ENCODE measurements at regions not wholly inside any gene's neighbourhood (a gene's known extent, or its start where the extent isn't known, plus 50 kb on each side); places are given as distances from the start of the nearest gene placed in this dataset.

GRCh38 chr5:23318166-23318565 is 189.2 kb upstream of the PRDM9 start:
- intact Hi-C loops (cut with DNase I; ENCODE audit: low total_unique reads), result no loop called here
- WGBS, 2 donors, result 87 to 94% methylated on average over 1 of the region's 1 CpG
- TF ChIP-seq CTCF (IDR thresholded peaks at IDR 0.05) (no peak), POLR2A (IDR thresholded peaks at IDR 0.05) (no peak)
- no peak overlapping the region for H3K4me3 ChIP-seq (ENCODE audit: low read depth, poor library complexity, severe bottlenecking)
- no peak for DNase-seq (ENCODE audit: low spot score in 2 of 2)

- DNase-seq (ENCODE audit: low spot score in 2 of 2), result no peak
- WGBS, 2 donors, result 17 to 26% methylated on average over 1 of the region's 1 CpG
- no peak overlapping the region for H3K4me3 ChIP-seq (ENCODE audit: low read depth, poor library complexity, severe bottlenecking)
- intact Hi-C loops (cut with DNase I; ENCODE audit: low total_unique reads), result no loop called here
- TF ChIP-seq CTCF (IDR thresholded peaks at IDR 0.05) (no peak), POLR2A (IDR thresholded peaks at IDR 0.05) (no peak)
Measured at GRCh38 chr5:23316060-23316591, 191.3 kb upstream of the PRDM9 start.

GRCh38 chr5:23314827-23315226 is 192.6 kb upstream of the PRDM9 start:
- no peak for DNase-seq (ENCODE audit: low spot score in 2 of 2)
- intact Hi-C loops (cut with DNase I; ENCODE audit: low total_unique reads), result no loop called here
- no peak overlapping the region for H3K4me3 ChIP-seq (ENCODE audit: low read depth, poor library complexity, severe bottlenecking)
- 85 to 89% methylated on average over 3 of the region's 3 CpGs for WGBS, 2 donors
- TF ChIP-seq POLR2A (IDR thresholded peaks at IDR 0.05) (no peak), CTCF (IDR thresholded peaks at IDR 0.05) (no peak)

GRCh38 chr5:23305055-23305454 is 202.4 kb upstream of the PRDM9 start:
- TF ChIP-seq POLR2A (IDR thresholded peaks at IDR 0.05) (no peak), CTCF (IDR thresholded peaks at IDR 0.05) (no peak)
- no peak overlapping the region for H3K4me3 ChIP-seq (ENCODE audit: low read depth, poor library complexity, severe bottlenecking)
- DNase-seq (ENCODE audit: low spot score in 2 of 2), result no peak
- intact Hi-C loops (cut with DNase I; ENCODE audit: low total_unique reads), result no loop called here
- 85 to 92% methylated on average over 13 of the region's 13 CpGs for WGBS, 2 donors

- H3K4me3 ChIP-seq (ENCODE audit: low read depth, poor library complexity, severe bottlenecking), result no peak overlapping the region
- intact Hi-C loops (cut with DNase I; ENCODE audit: low total_unique reads), result no loop called here
- no peak for DNase-seq (ENCODE audit: low spot score in 2 of 2)
- TF ChIP-seq CTCF (IDR thresholded peaks at IDR 0.05) (no peak), POLR2A (IDR thresholded peaks at IDR 0.05) (no peak)
- WGBS, 2 donors, result 92 to 94% methylated on average over 18 of the region's 18 CpGs
Measured at GRCh38 chr5:23303836-23304235, 203.6 kb upstream of the PRDM9 start.

- 81 to 86% methylated on average over 6 of the region's 6 CpGs for WGBS, 2 donors
- no peak overlapping the region for H3K4me3 ChIP-seq (ENCODE audit: low read depth, poor library complexity, severe bottlenecking)
- TF ChIP-seq POLR2A (IDR thresholded peaks at IDR 0.05), result no peak
- TF ChIP-seq CTCF (IDR thresholded peaks at IDR 0.05), result no peak
- DNase-seq (ENCODE audit: low spot score in 2 of 2), result no peak
- intact Hi-C loops (cut with DNase I; ENCODE audit: low total_unique reads), result no loop called here
Measured at GRCh38 chr5:23303435-23303834, 204.0 kb upstream of the PRDM9 start.
